Breast epithelium (tissue), 3 donors: ENCODE measurements at regions not wholly inside any gene's neighbourhood (a gene's known extent, or its start where the extent isn't known, plus 50 kb on each side); places are given as distances from the start of the nearest gene placed in this dataset.

ENCODE experiments used
- CTCF ChIP-seq, 3 donors: fragments of 450-650 bp; IDR thresholded peaks; one replicate each; pipeline ENCODE4 v1.5.1; 2016 to 2017; ENCODE audit warnings: antibody characterized with exemption in 3 of 3, mild to moderate bottlenecking in 3 of 3, moderate library complexity in 3 of 3
- POLR2A ChIP-seq: fragments of 450-650 bp; IDR thresholded peaks from one replicate; pipeline ENCODE4 v1.6.1; 2016; ENCODE audit warnings: antibody characterized with exemption, mild to moderate bottlenecking, moderate library complexity
- POLR2AphosphoS5 ChIP-seq, 3 donors: sonication (generic); formaldehyde crosslinking; IDR thresholded peaks; one replicate each; pipeline ENCODE4 v1.6.1; 2017; ENCODE audit warnings: antibody characterized with exemption in 3 of 3

- TF ChIP-seq CTCF (IDR thresholded peaks at IDR 0.05) = no peak
- no peak for TF ChIP-seq POLR2A
- no peak for TF ChIP-seq POLR2AphosphoS5 (IDR thresholded peaks at IDR 0.05)
Measured at GRCh38 chr1:14156543-14156942, 441.9 kb upstream of the KAZN start.
